WI38 (cell line): ENCODE measurements at regions not wholly inside any gene's neighbourhood (a gene's known extent, or its start where the extent isn't known, plus 50 kb on each side); places are given as distances from the start of the nearest gene placed in this dataset.

Source experiments
- H3K4me3 ChIP-seq: 2 replicates; pipeline ENCODE4 v1.5.1; 2011; ENCODE audit warnings: low read depth, mild to moderate bottlenecking, control low read depth, low read length
- TF ChIP-seq, protein P1 (sequence below): IDR thresholded peaks from 2 replicates; pipeline ENCODE4 v1.5.1; 2012; ENCODE audit warnings: low read depth, mild to moderate bottlenecking, control low read depth, low read length

DNA sequence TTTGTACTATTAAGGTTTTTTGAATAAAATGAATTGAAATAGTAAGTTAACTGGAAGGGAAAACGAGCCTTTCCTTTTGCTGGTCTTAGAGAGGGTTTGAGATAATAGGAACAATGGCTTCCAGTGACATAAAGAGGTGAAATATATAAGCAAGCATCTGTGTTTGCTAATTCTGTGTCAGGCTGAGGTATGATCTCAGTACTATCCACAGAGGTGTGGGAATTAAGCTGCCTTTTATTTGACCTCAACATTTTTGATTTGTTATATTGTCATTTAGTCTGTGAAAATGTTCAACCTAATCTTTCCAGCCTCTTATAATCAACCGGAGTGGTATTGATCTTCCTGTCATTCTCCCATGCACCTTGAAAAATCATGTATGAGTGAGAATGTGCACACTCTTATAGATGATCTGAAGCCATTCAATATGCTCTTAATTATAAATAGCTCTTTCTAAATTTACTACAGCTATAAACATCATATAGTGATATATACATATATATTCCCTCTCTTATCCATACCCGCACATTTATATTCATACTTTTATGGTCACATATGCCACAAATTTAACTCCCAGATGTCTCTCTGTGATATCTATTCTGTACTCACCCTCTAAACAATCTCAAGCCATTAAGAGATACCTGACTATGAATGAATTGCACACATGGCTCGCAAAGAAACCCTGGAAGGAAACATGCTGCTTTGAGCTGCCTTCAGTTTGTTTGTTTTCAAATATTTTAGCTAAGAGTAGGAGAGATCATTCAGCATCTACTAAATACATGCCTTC, 754.7 kb upstream of the NRSN1 start:
- TF ChIP-seq, protein P1, sequence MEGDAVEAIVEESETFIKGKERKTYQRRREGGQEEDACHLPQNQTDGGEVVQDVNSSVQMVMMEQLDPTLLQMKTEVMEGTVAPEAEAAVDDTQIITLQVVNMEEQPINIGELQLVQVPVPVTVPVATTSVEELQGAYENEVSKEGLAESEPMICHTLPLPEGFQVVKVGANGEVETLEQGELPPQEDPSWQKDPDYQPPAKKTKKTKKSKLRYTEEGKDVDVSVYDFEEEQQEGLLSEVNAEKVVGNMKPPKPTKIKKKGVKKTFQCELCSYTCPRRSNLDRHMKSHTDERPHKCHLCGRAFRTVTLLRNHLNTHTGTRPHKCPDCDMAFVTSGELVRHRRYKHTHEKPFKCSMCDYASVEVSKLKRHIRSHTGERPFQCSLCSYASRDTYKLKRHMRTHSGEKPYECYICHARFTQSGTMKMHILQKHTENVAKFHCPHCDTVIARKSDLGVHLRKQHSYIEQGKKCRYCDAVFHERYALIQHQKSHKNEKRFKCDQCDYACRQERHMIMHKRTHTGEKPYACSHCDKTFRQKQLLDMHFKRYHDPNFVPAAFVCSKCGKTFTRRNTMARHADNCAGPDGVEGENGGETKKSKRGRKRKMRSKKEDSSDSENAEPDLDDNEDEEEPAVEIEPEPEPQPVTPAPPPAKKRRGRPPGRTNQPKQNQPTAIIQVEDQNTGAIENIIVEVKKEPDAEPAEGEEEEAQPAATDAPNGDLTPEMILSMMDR: no peak
- no peak overlapping the region for H3K4me3 ChIP-seq

DNA sequence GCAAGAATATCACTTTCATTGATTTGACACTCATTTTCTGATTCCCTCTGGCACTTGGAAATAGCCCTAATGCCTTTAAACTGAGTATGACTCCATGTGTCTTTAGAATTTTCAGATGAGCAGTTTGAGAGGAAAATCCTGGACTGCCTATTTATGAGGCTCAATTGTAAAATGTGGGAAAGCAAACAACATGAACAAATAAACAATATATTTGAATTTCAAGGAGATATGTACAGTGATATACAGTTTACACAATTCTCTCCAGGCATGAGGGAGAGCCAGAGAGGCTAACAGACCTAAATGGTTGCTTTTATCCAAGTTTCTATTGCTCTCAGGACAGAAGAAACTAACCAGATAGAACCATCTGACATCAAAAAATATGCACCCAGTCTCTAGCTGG, 748.2 kb upstream of the NRSN1 start:
- TF ChIP-seq, protein P1: no peak
- H3K4me3 ChIP-seq: no peak overlapping the region

DNA sequence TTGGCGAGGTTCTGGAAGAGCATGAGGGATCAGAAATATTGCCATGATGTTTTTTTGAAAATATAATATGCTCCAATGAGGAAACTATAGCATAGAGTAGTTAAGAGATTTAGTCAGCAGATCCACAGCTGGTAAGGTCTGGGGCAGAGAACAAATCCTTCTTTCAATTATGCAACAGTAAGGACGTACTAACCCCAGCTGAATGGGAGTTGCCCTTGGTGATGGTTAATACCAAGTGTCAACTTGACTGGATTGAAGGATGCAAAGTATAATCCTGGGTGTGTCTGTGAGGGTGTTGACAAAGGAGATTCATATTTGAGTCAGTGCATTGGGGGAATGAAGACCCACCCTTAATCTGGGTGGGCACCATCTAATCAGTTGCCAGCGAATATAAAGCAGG, 745.5 kb upstream of the NRSN1 start:
- TF ChIP-seq, protein P1: no peak
- H3K4me3 ChIP-seq: no peak overlapping the region

DNA sequence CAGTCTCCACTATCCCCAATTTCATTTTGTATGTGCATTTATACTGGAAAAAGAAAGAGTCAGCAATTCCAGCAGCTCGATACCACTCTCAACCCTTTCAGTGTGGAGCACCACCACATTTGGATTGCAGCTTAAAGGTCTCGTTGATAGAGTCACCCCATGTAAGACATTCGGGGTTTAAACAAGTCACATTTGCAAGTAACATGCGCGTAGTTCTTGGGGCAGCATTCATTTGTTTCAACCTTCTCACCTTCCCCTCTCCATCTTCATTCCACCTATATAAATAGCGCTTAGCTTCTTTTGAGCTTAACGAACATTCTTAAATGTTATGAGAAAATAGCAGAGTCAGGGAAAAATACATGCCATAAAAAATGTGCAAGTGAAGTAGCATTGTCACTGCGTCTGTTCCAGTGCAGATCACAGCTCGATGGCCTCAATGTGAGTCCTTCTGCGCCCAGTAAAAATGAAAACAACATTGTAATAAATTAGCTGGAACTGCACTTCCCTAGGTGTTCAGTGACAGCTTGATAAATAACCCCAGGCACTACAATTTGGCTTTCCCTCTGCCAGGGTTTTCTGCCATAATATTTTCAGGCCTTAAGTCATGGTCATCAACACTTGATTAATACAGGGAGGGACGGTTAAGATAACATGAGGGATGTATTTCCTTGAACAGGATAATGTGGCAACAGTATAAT, 737.8 kb upstream of the NRSN1 start:
- TF ChIP-seq, protein P1: no peak

DNA sequence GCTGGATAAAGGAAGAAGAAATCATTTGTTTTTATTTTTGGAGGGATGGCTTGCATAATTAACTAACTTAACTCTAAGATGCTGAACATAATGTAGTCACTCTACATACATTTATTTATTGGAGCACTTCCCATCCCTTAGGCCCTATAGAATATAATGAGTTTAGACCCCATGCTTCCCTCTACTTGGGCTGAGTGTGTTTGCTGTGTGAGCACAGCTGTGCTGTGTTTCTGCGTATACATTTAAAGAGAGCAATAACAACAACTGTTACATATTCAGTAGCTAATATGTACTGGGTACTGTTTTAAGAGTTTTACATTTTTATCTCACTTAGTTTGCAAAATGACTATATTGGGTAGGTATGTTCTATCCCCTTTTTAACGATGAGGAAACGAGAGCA, 736.6 kb upstream of the NRSN1 start:
- TF ChIP-seq, protein P1: no peak
- no peak overlapping the region for H3K4me3 ChIP-seq

More for the DNA sequence above, 737.8 kb upstream of the NRSN1 start:
- no peak overlapping the region for H3K4me3 ChIP-seq

DNA sequence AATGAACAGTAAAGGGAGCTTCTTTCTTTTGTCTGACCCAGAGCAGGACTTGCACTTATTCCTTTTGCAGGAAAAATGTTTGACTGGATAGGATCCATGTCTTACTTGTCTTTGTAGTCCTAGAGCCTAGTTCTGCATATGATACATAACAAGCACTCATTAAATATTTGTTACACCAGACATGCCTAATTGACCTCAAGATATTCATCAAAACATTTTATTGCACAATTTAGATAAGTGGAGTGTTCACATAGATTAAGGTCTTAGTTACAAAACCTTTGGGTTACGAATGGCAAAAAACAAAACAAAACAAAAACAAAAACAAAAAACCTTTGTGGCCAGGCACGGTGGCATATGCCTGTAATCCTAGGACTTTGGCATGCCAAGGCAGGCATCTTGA, 735.8 kb upstream of the NRSN1 start:
- TF ChIP-seq, protein P1: no peak
- H3K4me3 ChIP-seq: no peak overlapping the region

DNA sequence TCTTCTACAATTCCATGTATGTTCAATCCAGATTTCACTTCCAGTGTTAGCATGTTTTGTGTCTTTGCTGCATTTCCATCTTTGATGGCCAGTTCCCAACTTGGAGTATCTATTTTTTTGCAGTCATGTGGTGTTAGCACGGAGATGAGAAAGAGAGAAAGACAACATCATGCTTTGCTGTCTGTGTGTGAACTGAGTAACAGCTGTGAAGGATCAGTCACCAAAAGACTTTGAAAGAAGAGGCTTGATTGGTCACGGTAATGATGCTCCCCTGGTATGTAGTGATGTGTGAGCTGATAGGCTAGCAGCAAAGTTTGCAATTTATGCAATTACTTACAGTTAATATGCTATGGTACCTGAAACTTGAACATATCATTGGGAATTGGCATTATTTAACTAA, 731.3 kb upstream of the NRSN1 start:
- H3K4me3 ChIP-seq: no peak overlapping the region
- TF ChIP-seq, protein P1: no peak
